ENCODE measurements at regions not wholly inside any gene's neighbourhood (a gene's known extent, or its start where the extent isn't known, plus 50 kb on each side); places are given as distances from the start of the nearest gene placed in this dataset.

DNA sequence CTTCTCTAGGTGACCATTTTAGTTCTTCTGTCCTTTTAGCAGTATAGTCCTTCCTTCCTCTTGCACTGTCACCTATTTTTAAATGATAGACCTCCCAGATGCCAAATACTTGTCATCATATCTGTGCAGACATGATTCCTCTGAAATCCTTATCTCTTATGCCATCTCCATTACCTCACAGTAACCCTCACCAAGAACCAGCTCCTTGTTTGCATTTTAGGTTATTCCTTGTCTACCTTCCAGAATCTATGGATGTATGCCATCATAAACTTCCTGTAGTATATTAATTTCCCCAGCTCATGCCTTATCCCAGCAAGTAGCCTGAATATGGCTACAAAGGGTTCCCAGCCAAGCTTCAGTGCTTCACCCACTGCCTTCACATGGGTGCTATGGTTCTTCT is 1347.2 kb downstream of the ROBO1 start:
- no peak overlapping the region for H3K4me3 ChIP-seq
- DNase-seq (no peak), ATAC-seq (no peak)
- H3K27ac ChIP-seq = no peak overlapping the region
- no peaks in the 10 kb centered on the region for H3K36me3 ChIP-seq
- intact Hi-C loops (cut with DNase I) = no loop called here
- H3K4me1 ChIP-seq = no peaks in the 10 kb centered on the region
- H3K27me3 ChIP-seq = no peaks in the 10 kb centered on the region
- TF ChIP-seq, protein P1, sequence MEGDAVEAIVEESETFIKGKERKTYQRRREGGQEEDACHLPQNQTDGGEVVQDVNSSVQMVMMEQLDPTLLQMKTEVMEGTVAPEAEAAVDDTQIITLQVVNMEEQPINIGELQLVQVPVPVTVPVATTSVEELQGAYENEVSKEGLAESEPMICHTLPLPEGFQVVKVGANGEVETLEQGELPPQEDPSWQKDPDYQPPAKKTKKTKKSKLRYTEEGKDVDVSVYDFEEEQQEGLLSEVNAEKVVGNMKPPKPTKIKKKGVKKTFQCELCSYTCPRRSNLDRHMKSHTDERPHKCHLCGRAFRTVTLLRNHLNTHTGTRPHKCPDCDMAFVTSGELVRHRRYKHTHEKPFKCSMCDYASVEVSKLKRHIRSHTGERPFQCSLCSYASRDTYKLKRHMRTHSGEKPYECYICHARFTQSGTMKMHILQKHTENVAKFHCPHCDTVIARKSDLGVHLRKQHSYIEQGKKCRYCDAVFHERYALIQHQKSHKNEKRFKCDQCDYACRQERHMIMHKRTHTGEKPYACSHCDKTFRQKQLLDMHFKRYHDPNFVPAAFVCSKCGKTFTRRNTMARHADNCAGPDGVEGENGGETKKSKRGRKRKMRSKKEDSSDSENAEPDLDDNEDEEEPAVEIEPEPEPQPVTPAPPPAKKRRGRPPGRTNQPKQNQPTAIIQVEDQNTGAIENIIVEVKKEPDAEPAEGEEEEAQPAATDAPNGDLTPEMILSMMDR (IDR thresholded peaks at IDR 0.05) = no peak
- no peaks in the 10 kb centered on the region for H3K9me3 ChIP-seq

DNA sequence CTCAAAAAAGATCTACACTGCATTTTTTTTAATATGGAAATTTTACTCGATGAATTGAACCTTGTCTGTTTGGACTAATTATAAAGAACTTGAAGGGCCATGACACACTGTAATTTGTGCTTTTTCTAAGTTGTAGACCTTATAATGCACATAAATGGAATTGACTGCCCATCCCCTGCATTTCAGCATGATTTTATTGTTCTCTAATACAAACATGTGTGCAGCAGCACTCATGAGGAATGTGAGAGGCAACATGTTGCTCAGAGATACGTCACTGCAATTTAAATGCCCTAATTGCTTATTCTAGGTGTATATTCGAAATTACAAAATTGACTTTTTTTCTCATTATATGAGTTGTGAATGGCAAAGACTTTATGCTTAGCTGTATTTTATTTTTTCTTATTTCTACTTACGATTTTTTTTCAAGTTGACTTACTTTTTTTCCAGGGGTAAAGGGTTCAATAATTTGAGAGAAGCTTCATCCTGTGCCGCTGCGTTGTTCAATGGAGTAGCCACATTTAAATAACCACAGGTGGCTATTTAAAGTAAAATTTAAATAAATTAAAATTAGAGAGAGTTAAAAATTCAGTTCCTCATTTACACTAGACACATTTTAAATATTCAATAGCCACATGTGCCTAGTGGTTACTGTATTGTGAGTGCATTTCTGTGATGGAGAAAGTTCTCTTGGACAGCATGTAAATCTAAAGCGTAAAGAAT is 1346.4 kb downstream of the ROBO1 start:
- Histone ChIP-seq H3K27ac (no peak overlapping the region), H3K27me3 (no peaks in the 10 kb centered on the region), H3K36me3 (no peaks in the 10 kb centered on the region), H3K4me1 (no peaks in the 10 kb centered on the region), H3K9me3 (no peaks in the 10 kb centered on the region), H3K4me3 (no peak overlapping the region)
- 83 to 87% methylated on average over 7 of the region's 7 CpGs for WGBS, 2 donors
- DNase-seq (no peak), ATAC-seq (no peak)
- intact Hi-C loops (cut with DNase I) = no loop called here
- TF ChIP-seq, protein P1 (IDR thresholded peaks at IDR 0.05) = no peak

- TF ChIP-seq, protein P1 (IDR thresholded peaks at IDR 0.05) = no peak
- ATAC-seq (no peak), DNase-seq (no peak)
- H3K27ac ChIP-seq = no peak overlapping the region
- no peaks in the 10 kb centered on the region for H3K27me3 ChIP-seq
- H3K9me3 ChIP-seq = peaks cover 0 to 5% (median 0%) of the 10 kb centered on the region in 11 donors
- no peak overlapping the region for H3K4me3 ChIP-seq
- intact Hi-C loops (cut with DNase I) = no loop called here
- 45 to 51% methylated on average over 1 of the region's 1 CpG for WGBS, 2 donors
- no peaks in the 10 kb centered on the region for H3K4me1 ChIP-seq
- H3K36me3 ChIP-seq = no peaks in the 10 kb centered on the region
These were observed 1343.1 kb downstream of the ROBO1 start for GRCh38 chr3:78424656-78425055.

GRCh38 chr3:78426454-78426853 is 1341.3 kb downstream of the ROBO1 start:
- DNase-seq = no peak
- H3K4me3 ChIP-seq = no peak overlapping the region
- WGBS, 2 donors = 67 to 75% methylated on average over 1 of the region's 1 CpG
- H3K27ac ChIP-seq = no peak overlapping the region
- no peaks in the 10 kb centered on the region for H3K4me1 ChIP-seq
- no peak for ATAC-seq
- no peaks in the 10 kb centered on the region for H3K36me3 ChIP-seq
- H3K9me3 ChIP-seq = peaks cover 0 to 12% (median 4%) of the 10 kb centered on the region in 11 donors
- TF ChIP-seq, protein P1 (IDR thresholded peaks at IDR 0.05) = no peak
- H3K27me3 ChIP-seq = no peaks in the 10 kb centered on the region
- intact Hi-C loops (cut with DNase I) = no loop called here

All from heart right ventricle (tissue), 16 donors.